ENCODE measurements at regions not wholly inside any gene's neighbourhood (a gene's known extent, or its start where the extent isn't known, plus 50 kb on each side); places are given as distances from the start of the nearest gene placed in this dataset.
A peak's percentile ranks its signal among the peaks of the same experiment; 100 is the strongest.

DNA sequence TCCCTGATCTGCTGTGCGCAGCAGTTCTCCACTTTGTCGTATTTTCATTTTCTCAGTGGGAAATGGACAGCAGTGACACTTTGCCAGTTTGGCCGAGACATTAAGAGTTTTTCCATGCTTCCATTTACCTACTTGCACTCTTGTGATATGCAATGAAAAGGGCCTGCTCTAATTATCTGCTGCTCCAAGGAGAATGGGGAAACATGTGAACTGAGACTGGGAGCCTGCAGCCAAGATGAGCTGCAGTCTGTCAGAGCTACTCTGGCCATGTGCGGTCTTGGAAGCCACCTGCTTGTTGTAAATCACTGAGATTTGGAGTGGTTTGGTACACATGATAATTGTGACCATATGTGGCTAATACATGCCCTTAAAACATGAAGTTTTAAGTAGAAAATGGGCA lies 586.6 kb upstream of the POT1 start:
- H3K36me3 Mint-ChIP-seq, result no peaks in the 10 kb centered on the region
- DNase-seq, result no peak
- ATAC-seq (ENCODE audit: low read depth in 2 of 2), result no peak
- no peak overlapping the region for H3K27ac Mint-ChIP-seq
- H3K9me3 Mint-ChIP-seq, result peaks cover 0 to 5% (median 0%) of the 10 kb centered on the region in 7 donors
- H3K4me3 Mint-ChIP-seq, result no peak overlapping the region
- H3K27me3 Mint-ChIP-seq, result no peaks in the 10 kb centered on the region
- no peaks in the 10 kb centered on the region for H3K4me1 Mint-ChIP-seq

GRCh38 chr7:125512373-125512772 lies 582.7 kb upstream of the POT1 start:
- no peaks in the 10 kb centered on the region for H3K27me3 Mint-ChIP-seq
- H3K4me3 Mint-ChIP-seq, result no peak overlapping the region
- H3K4me1 Mint-ChIP-seq, result no peaks in the 10 kb centered on the region
- H3K36me3 Mint-ChIP-seq, result no peaks in the 10 kb centered on the region
- DNase-seq, result no peak
- no peak for ATAC-seq (ENCODE audit: low read depth in 2 of 2)
- peaks cover 0 to 4% (median 0%) of the 10 kb centered on the region in 7 donors for H3K9me3 Mint-ChIP-seq
- no peak overlapping the region for H3K27ac Mint-ChIP-seq

GRCh38 chr7:125511310-125511709 lies 581.7 kb upstream of the POT1 start:
- Mint-ChIP-seq H3K4me1 (no peaks in the 10 kb centered on the region), H3K36me3 (no peaks in the 10 kb centered on the region), H3K27me3 (no peaks in the 10 kb centered on the region), H3K9me3 (peaks cover 0 to 4% (median 0%) of the 10 kb centered on the region in 7 donors), H3K27ac (no peak overlapping the region), H3K4me3 (no peak overlapping the region)
- ATAC-seq (ENCODE audit: low read depth in 2 of 2) (no peak), DNase-seq (no peak)

- H3K27me3 Mint-ChIP-seq, result no peaks in the 10 kb centered on the region
- DNase-seq, result no peak
- no peak overlapping the region for H3K27ac Mint-ChIP-seq
- no peak for ATAC-seq (ENCODE audit: low read depth in 2 of 2)
- peaks cover 0 to 10% (median 2%) of the 10 kb centered on the region in 7 donors for H3K9me3 Mint-ChIP-seq
- H3K36me3 Mint-ChIP-seq, result no peaks in the 10 kb centered on the region
- H3K4me3 Mint-ChIP-seq, result no peak overlapping the region
- H3K4me1 Mint-ChIP-seq, result no peaks in the 10 kb centered on the region
Measured at GRCh38 chr7:125506331-125506730, 576.7 kb upstream of the POT1 start.

DNA sequence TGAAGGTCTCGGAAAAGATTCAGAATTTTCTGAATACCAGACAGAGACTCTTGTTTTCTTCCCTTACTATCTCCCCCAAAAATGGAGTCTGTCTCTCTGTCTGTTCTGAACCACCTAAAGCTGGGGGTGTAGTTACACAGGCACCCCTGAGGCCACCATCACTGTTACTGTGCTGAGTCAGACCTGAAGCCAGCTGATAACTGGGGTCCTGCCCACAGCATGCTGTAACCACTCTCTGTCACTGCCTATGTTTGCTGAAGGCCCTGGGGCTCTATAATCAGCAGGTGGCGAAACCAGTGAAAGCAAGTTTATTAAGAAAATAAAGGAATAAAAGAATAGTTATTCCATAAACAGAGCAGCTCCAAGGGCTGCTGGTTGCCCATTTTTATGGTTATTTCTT lies 575.2 kb upstream of the POT1 start:
- DNase-seq (no peak), ATAC-seq (ENCODE audit: low read depth in 2 of 2) (no peak)
- Mint-ChIP-seq H3K36me3 (no peaks in the 10 kb centered on the region), H3K27me3 (no peaks in the 10 kb centered on the region), H3K4me1 (no peaks in the 10 kb centered on the region), H3K4me3 (no peak overlapping the region), H3K27ac (no peak overlapping the region), H3K9me3 (peaks cover 0 to 10% (median 3%) of the 10 kb centered on the region in 7 donors)

- peaks cover 0 to 6% (median 3%) of the 10 kb centered on the region in 7 donors for H3K9me3 Mint-ChIP-seq
- no peaks in the 10 kb centered on the region for H3K4me1 Mint-ChIP-seq
Measured at GRCh38 chr7:125495997-125496396, 566.4 kb upstream of the POT1 start.

DNA sequence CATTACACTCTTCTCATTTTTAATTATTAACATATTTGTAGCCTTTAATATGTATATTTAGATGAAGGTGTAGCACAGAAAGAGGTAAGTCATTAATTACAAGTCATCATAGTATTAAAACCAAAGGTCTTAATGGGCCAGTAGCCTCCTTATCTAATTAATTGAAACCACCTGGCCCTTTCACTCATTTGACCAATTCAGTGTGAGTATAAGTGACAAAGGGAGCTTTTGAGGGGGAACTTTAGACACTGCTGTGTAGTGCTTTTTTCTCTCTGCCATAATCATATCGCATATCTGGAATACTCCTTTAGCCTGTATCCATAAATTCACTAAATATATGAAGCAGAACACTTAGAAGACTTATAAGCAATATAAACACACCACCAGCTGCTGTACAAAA lies 562.9 kb upstream of the POT1 start:
- Mint-ChIP-seq H3K4me1 (no peaks in the 10 kb centered on the region), H3K36me3 (no peaks in the 10 kb centered on the region), H3K27ac (no peak overlapping the region), H3K4me3 (no peak overlapping the region), H3K27me3 (no peaks in the 10 kb centered on the region), H3K9me3 (peaks cover 0 to 3% (median 0%) of the 10 kb centered on the region in 7 donors)
- no peak for DNase-seq
- no peak for ATAC-seq (ENCODE audit: low read depth in 2 of 2)

More at GRCh38 chr7:125495997-125496396, 566.4 kb upstream of the POT1 start:
- H3K27ac Mint-ChIP-seq, result no peak overlapping the region
- no peak overlapping the region for H3K4me3 Mint-ChIP-seq
- no peak for ATAC-seq (ENCODE audit: low read depth in 2 of 2)
- DNase-seq, result no peak
- no peaks in the 10 kb centered on the region for H3K27me3 Mint-ChIP-seq
- no peaks in the 10 kb centered on the region for H3K36me3 Mint-ChIP-seq

GRCh38 chr7:125491137-125491536 lies 561.5 kb upstream of the POT1 start:
- Mint-ChIP-seq H3K27ac (no peak overlapping the region), H3K9me3 (peaks cover 0 to 4% (median 0%) of the 10 kb centered on the region in 7 donors), H3K36me3 (no peaks in the 10 kb centered on the region), H3K4me1 (no peaks in the 10 kb centered on the region), H3K27me3 (no peaks in the 10 kb centered on the region), H3K4me3 (no peak overlapping the region)
- ATAC-seq (ENCODE audit: low read depth in 2 of 2), result no peak
- DNase-seq, result no peak

GRCh38 chr7:125490167-125490566 lies 560.5 kb upstream of the POT1 start:
- Mint-ChIP-seq H3K4me3 (no peak overlapping the region), H3K27ac (no peak overlapping the region), H3K9me3 (peaks cover 0 to 4% (median 0%) of the 10 kb centered on the region in 7 donors), H3K36me3 (no peaks in the 10 kb centered on the region), H3K4me1 (no peaks in the 10 kb centered on the region), H3K27me3 (no peaks in the 10 kb centered on the region)
- no peak for ATAC-seq (ENCODE audit: low read depth in 2 of 2)
- DNase-seq, result no peak

DNA sequence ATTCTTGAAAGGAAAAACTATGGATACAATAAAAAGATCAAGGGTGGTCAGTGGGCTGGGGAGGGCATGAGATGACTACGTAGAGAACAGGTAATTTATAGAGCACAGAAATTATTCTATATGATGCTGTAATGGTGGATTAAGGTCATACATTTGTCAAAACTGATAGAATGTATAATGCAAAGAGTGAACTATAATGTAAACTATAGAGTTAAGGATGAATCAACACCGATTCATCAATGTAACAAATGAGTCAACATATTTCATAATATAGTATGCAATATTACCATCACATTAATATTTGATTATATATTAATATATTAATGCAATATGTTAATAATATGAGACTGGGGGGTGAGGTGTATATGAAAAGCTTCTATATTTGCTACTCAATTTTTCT lies 555.6 kb upstream of the POT1 start:
- Mint-ChIP-seq H3K27ac (no peak overlapping the region), H3K4me1 (no peaks in the 10 kb centered on the region), H3K27me3 (no peaks in the 10 kb centered on the region), H3K4me3 (peak overlapping the region in 1 of 8 donors; percentile 38), H3K36me3 (no peaks in the 10 kb centered on the region), H3K9me3 (peaks cover 0 to 8% (median 0%) of the 10 kb centered on the region in 7 donors)
- no peak for ATAC-seq (ENCODE audit: low read depth in 2 of 2)
- no peak for DNase-seq

DNA sequence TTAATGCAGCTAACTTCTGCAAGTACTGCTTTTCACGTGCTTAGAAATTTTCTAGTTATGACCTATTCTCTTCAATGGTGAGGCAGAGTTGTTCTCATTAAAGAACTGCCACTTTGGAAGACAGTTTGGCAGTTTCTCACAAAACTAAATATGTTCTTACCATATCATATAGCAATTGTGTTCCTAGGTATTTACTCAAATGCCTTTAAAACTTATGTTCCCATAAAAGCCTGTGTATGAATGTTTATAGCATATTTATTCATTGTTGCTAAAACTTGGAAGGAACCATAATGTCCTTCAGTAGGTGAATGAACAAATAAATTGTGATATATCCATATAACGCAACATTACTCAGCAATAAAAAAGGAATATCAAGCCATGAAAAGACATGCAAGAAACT lies 555.1 kb upstream of the POT1 start:
- no peak overlapping the region for H3K27ac Mint-ChIP-seq
- peaks cover 0 to 8% (median 0%) of the 10 kb centered on the region in 7 donors for H3K9me3 Mint-ChIP-seq
- H3K27me3 Mint-ChIP-seq, result no peaks in the 10 kb centered on the region

DNA sequence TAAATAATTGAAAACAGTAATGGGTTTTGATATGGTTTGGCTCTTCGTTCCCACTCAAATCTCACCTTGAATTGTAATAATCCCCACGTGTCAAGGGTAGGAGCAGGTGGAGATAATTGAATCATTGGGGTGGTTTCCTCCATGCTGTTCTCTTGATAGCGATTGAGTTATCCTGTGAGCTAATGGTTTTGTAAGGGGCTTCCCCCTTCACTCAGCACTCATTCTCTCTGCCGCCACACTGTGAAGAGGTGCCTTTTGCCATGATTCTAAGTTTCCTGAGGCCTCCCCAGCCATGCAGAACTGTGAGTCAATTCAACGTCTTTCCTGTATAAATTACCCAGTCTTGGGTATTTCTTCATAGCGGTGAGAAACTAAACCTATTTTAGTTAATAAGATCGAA lies 551.7 kb upstream of the POT1 start:
- Mint-ChIP-seq H3K9me3 (peaks cover 0 to 4% (median 0%) of the 10 kb centered on the region in 7 donors), H3K4me1 (no peaks in the 10 kb centered on the region), H3K27me3 (no peaks in the 10 kb centered on the region), H3K36me3 (no peaks in the 10 kb centered on the region), H3K4me3 (no peak overlapping the region), H3K27ac (no peak overlapping the region)
- DNase-seq (no peak), ATAC-seq (ENCODE audit: low read depth in 2 of 2) (no peak)

More for the DNA sequence above, 555.1 kb upstream of the POT1 start:
- Mint-ChIP-seq H3K4me1 (no peaks in the 10 kb centered on the region), H3K4me3 (no peak overlapping the region), H3K36me3 (no peaks in the 10 kb centered on the region)
- ATAC-seq (ENCODE audit: low read depth in 2 of 2) (no peak), DNase-seq (no peak)

DNA sequence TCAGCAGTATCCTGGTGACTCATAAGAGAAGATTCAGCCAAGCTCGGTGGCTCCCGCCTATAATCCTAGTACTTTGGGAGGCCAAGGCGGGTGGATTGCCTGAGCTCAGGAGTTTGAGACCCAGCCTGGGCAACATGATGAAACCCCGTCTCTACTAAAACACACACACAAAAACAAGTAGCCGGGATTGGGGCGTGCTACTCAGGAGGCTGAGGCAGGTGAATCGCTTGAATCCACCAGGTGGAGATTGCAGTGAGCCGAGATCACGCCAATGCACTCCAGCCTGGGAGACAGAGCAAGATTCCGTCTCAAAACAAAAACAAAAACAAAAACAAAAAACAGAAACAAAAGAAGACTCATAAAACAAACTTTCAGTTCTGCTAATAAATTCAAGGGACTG lies 551.1 kb upstream of the POT1 start:
- Mint-ChIP-seq H3K4me1 (no peaks in the 10 kb centered on the region), H3K27ac (no peak overlapping the region), H3K9me3 (peaks cover 0 to 4% (median 0%) of the 10 kb centered on the region in 7 donors), H3K36me3 (no peaks in the 10 kb centered on the region), H3K4me3 (no peak overlapping the region), H3K27me3 (no peaks in the 10 kb centered on the region)
- DNase-seq, result no peak
- ATAC-seq (ENCODE audit: low read depth in 2 of 2), result no peak

- no peaks in the 10 kb centered on the region for H3K36me3 Mint-ChIP-seq
- no peak for ATAC-seq (ENCODE audit: low read depth in 2 of 2)
Measured at GRCh38 chr7:125468855-125469174, 539.2 kb upstream of the POT1 start.

More at GRCh38 chr7:125468855-125469174, 539.2 kb upstream of the POT1 start:
- Mint-ChIP-seq H3K27ac (no peak overlapping the region), H3K9me3 (peaks cover 0 to 2% (median 0%) of the 10 kb centered on the region in 7 donors), H3K4me1 (no peaks in the 10 kb centered on the region), H3K27me3 (no peaks in the 10 kb centered on the region), H3K4me3 (no peak overlapping the region)
- no peak for DNase-seq

All from naive B cell (primary cell).